NT2/D1 (cell line): ENCODE measurements at regions not wholly inside any gene's neighbourhood (a gene's known extent, or its start where the extent isn't known, plus 50 kb on each side); places are given as distances from the start of the nearest gene placed in this dataset.

ENCODE experiments used
- SUZ12 ChIP-seq: IDR thresholded peaks from 2 replicates; pipeline ENCODE4 v1.6.1; 2011; ENCODE audit not compliant: insufficient read length, insufficient read depth; ENCODE audit errors: extremely low read depth
- YY1 ChIP-seq: IDR thresholded peaks from 2 replicates; pipeline ENCODE4 v1.6.1; 2011; ENCODE audit not compliant: insufficient read length, insufficient read depth
- ZNF274 ChIP-seq: IDR thresholded peaks from 2 replicates; pipeline ENCODE4 v1.6.1; 2011; ENCODE audit warnings: mild to moderate bottlenecking, low read depth, low read length

DNA sequence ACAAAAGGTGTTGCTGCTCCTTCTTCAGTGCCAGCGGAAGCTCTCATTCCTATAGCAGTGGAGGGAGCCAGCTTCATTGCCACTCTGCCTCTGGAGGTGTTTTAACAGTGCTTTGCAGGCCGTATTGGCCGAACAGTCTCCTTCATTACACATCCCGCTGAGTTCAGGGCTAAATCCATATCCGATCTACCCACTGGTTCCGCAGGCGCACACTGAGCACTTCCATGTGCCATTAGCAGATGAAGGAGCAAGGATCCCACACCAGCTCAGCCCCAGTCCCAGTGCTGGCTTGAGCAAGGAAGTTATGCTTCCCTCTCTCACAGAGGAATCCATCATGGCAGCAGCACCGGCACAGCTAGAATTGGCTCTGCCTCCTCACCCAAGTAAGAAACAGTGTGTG, 121.2 kb upstream of the IRX2 start:
- TF ChIP-seq SUZ12 (no peak), ZNF274 (no peak), YY1 (no peak)
